CD8-positive, alpha-beta memory T cell (primary cell): ENCODE measurements at regions not wholly inside any gene's neighbourhood (a gene's known extent, or its start where the extent isn't known, plus 50 kb on each side); places are given as distances from the start of the nearest gene placed in this dataset.

ENCODE experiments used
- CTCF ChIA-PET: fragments of 350-600 bp; sonication (Branson Sonifier 250); formaldehyde crosslinking; loops from one replicate; lab custom pipeline; 2021; ENCODE audit warnings: antibody characterized with exemption; lab: Charles Lee
- POLR2A ChIA-PET: fragments of 350-600 bp; sonication (Branson Sonifier 250); formaldehyde crosslinking; loops from one replicate; lab custom pipeline; 2021; ENCODE audit warnings: antibody characterized with exemption; lab: Charles Lee
- DNase-seq, 5 donors: peaks; one replicate each; pipeline versions ENCODE4 v3.0.0 to v3.0.0-alpha.2; 2020 to 2022; ENCODE audit warnings: mixed read lengths in 1 of 5
- H3K27ac ChIP-seq: one replicate; pipeline ENCODE4 v1.7.0; 2013; ENCODE audit warnings: low read depth, mild to moderate bottlenecking, low read length, moderate library complexity
- H3K27me3 ChIP-seq: 2 replicates; pipeline ENCODE4 v1.7.0; 2013; ENCODE audit warnings: low read length, mild to moderate bottlenecking; ENCODE audit not compliant: insufficient read depth, poor library complexity, severe bottlenecking
- H3K36me3 ChIP-seq: 2 replicates; pipeline ENCODE4 v1.7.0; 2013; ENCODE audit warnings: mild to moderate bottlenecking, low read length, moderate library complexity; ENCODE audit not compliant: insufficient read depth
- H3K4me1 ChIP-seq: 2 replicates; pipeline ENCODE4 v1.7.0; 2013; ENCODE audit warnings: mild to moderate bottlenecking, low read length, moderate library complexity; ENCODE audit not compliant: insufficient read depth
- H3K4me3 ChIP-seq: 2 replicates; pipeline ENCODE4 v1.7.0; 2013; ENCODE audit warnings: mild to moderate bottlenecking, low read length
- H3K9me3 ChIP-seq: 2 replicates; pipeline ENCODE4 v1.7.0; 2013; ENCODE audit warnings: mild to moderate bottlenecking, low read length
- H3K27ac Mint-ChIP-seq, 8 donors: one replicate each; pipeline ENCODE4 v1.8.0; 2020 to 2021; ENCODE audit warnings: mixed read lengths in 8 of 8, mild to moderate bottlenecking in 6 of 8, inconsistent platforms in 3 of 8, moderate library complexity in 3 of 8
- H3K27me3 Mint-ChIP-seq, 2 donors: one replicate each; pipeline ENCODE4 v1.8.0; 2020 to 2021; ENCODE audit warnings: mixed read lengths in 2 of 2, mild to moderate bottlenecking in 1 of 2, moderate library complexity in 1 of 2
- H3K36me3 Mint-ChIP-seq, 3 donors: one replicate each; pipeline ENCODE4 v1.8.0; 2020 to 2021; ENCODE audit warnings: mixed read lengths in 3 of 3, inconsistent platforms in 1 of 3, mild to moderate bottlenecking in 1 of 3
- H3K4me1 Mint-ChIP-seq, 3 donors: one replicate each; pipeline ENCODE4 v1.8.0; 2020 to 2021; ENCODE audit warnings: mixed read lengths in 3 of 3, inconsistent platforms in 1 of 3, mild to moderate bottlenecking in 1 of 3
- H3K4me3 Mint-ChIP-seq, 7 donors: one replicate each; pipeline ENCODE4 v1.8.0; 2020 to 2021; ENCODE audit warnings: mixed read lengths in 7 of 7, mild to moderate bottlenecking in 6 of 7, moderate library complexity in 4 of 7, inconsistent platforms in 2 of 7
- H3K9me3 Mint-ChIP-seq, 5 donors: one replicate each; pipeline ENCODE4 v1.8.0; 2020 to 2022; ENCODE audit warnings: mixed read lengths in 5 of 5, mild to moderate bottlenecking in 3 of 5, moderate library complexity in 2 of 5, inconsistent platforms in 1 of 5

DNA sequence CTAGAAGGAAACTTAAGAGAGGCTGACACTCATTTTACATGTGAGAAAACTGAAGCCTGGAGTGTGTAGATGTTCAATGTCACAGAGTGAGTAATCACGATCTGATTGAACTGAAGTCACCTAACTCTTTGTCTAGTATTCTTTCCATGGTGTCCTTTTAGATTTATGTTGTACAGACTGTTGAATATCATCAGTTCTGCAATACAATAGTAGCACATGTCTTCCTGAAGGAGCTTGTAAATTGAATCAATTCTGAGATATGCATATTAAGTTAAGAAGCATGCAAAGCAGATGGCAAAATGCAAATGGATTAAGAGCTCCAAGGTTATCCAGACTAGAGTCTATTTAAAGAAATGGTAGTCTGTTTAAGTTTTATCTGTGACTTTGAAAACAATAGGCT is 484.9 kb upstream of the CRIM1 start:
- no peaks in the 10 kb centered on the region for H3K36me3 ChIP-seq
- ChIA-PET POLR2A (no interaction called here), CTCF (interaction anchor here (1.4 kb wide), 1 partner anchor 31 kb away, joined by 3 read pairs; no protein-coding TSS in a partner anchor)
- Mint-ChIP-seq H3K36me3 (no peaks in the 10 kb centered on the region), H3K4me1 (no peaks in the 10 kb centered on the region), H3K9me3 (no peaks in the 10 kb centered on the region), H3K27me3 (peaks cover 3 to 10% of the 10 kb centered on the region in 2 donors), H3K27ac (no peak overlapping the region), H3K4me3 (no peak overlapping the region)
- DNase-seq, result no peak
- H3K4me3 ChIP-seq, result no peak overlapping the region
- H3K27me3 ChIP-seq, result no peaks in the 10 kb centered on the region
- no peaks in the 10 kb centered on the region for H3K9me3 ChIP-seq
- H3K27ac ChIP-seq, result no peak overlapping the region
- no peaks in the 10 kb centered on the region for H3K4me1 ChIP-seq

DNA sequence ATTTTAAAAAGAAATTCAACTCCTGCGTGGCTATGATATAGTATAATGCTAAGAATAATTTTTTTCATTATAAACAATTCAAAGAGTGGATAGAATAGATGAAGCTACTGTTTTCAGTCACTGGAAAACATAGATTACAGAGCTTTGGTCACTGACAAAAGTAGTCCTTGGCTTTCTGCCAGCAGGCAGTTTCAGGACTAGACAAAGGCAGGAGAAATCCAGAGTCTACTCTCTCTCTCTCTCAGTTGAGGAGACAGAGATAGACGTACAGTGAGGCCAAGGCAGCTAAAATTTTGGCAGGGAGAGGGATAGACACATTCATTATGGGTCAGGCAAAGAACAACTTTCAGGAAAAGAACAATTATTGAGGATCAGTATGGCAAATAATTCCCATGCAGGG is 491.4 kb upstream of the CRIM1 start:
- Histone ChIP-seq H3K4me3 (no peak overlapping the region), H3K9me3 (no peaks in the 10 kb centered on the region), H3K4me1 (no peaks in the 10 kb centered on the region), H3K27me3 (no peaks in the 10 kb centered on the region), H3K27ac (no peak overlapping the region), H3K36me3 (no peaks in the 10 kb centered on the region)
- ChIA-PET CTCF (no interaction called here), POLR2A (no interaction called here)
- no peak overlapping the region for H3K4me3 Mint-ChIP-seq
- no peaks in the 10 kb centered on the region for H3K9me3 Mint-ChIP-seq
- H3K27me3 Mint-ChIP-seq, result peaks cover 11 to 41% of the 10 kb centered on the region in 2 donors
- no peaks in the 10 kb centered on the region for H3K4me1 Mint-ChIP-seq
- no peak overlapping the region for H3K27ac Mint-ChIP-seq
- no peaks in the 10 kb centered on the region for H3K36me3 Mint-ChIP-seq
- no peak for DNase-seq

DNA sequence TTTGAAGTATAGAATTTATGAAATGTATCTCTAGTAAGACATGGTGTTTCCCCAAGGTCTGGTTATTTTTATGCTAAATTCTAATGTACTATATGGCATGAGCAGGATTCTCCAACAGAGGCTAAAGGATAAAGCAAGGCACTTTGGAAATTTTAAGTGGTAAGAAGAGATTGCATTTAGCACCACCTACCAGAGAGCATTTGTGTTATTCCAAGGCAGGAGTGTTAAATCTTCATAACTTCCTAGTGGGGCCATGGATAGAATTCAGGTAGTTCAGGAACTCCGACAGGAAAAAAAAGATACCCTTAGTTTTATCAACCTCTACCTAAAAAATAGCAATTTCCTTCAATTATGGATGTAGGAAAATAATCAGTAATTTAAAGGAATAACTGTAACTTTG is 497.4 kb upstream of the CRIM1 start:
- CTCF ChIA-PET, result no interaction called here
- no peak overlapping the region for H3K4me3 Mint-ChIP-seq
- Histone ChIP-seq H3K36me3 (no peaks in the 10 kb centered on the region), H3K27me3 (no peaks in the 10 kb centered on the region), H3K4me1 (no peaks in the 10 kb centered on the region), H3K27ac (no peak overlapping the region), H3K4me3 (no peak overlapping the region), H3K9me3 (no peaks in the 10 kb centered on the region)
- H3K27ac Mint-ChIP-seq, result no peak overlapping the region
- POLR2A ChIA-PET, result no interaction called here
- H3K9me3 Mint-ChIP-seq, result no peaks in the 10 kb centered on the region
- no peak for DNase-seq
- no peaks in the 10 kb centered on the region for H3K4me1 Mint-ChIP-seq
- peaks cover 11 to 31% of the 10 kb centered on the region in 2 donors for H3K27me3 Mint-ChIP-seq
- H3K36me3 Mint-ChIP-seq, result no peaks in the 10 kb centered on the region

DNA sequence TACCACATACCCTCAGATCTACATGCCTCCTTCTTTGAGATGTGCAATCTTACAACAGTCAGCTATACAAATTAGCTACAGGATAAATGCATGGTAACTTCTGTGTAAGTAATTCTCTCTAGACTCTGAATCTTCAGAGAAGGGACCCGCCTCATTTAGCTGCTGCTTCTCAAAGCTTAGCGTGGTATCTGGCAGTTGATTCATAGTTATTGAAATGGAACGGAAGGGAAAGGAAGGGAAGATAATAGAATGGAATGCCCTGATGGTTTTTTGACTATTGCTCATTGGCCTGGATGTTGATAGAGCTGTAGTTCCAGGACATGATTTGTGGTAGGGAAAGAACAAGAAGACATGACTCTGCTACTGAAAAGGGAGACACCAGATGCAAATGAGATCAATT is 498.1 kb upstream of the CRIM1 start:
- H3K36me3 Mint-ChIP-seq, result no peaks in the 10 kb centered on the region
- Histone ChIP-seq H3K9me3 (no peaks in the 10 kb centered on the region), H3K27me3 (no peaks in the 10 kb centered on the region), H3K27ac (no peak overlapping the region), H3K4me3 (no peak overlapping the region), H3K36me3 (no peaks in the 10 kb centered on the region), H3K4me1 (no peaks in the 10 kb centered on the region)
- H3K4me3 Mint-ChIP-seq, result no peak overlapping the region
- ChIA-PET POLR2A (no interaction called here), CTCF (no interaction called here)
- H3K9me3 Mint-ChIP-seq, result no peaks in the 10 kb centered on the region
- no peak for DNase-seq
- no peaks in the 10 kb centered on the region for H3K4me1 Mint-ChIP-seq
- H3K27me3 Mint-ChIP-seq, result peaks cover 11 to 28% of the 10 kb centered on the region in 2 donors
- H3K27ac Mint-ChIP-seq, result no peak overlapping the region

DNA sequence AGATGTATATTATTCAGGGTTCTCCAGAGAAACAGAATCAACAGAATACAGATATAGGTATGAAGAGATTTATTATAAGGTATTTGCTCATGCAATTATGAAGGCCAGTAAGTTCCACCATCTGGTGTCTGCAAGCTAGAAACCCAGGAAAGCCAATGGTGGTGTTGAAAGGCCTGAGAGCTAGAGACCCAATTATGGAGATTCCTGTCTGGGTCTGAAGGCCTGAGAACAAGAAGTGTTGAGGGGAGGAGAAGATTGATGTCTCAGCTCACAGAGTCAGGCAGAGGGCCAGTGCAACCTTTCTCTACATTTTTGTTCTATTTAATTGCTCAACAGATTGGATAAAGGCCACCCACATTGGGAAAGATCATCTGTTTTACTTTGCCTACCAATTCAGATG is 524.2 kb upstream of the CRIM1 start:
- H3K27ac ChIP-seq, result no peak overlapping the region
- POLR2A ChIA-PET, result no interaction called here
- CTCF ChIA-PET, result no interaction called here
- H3K9me3 ChIP-seq, result no peaks in the 10 kb centered on the region
- H3K36me3 ChIP-seq, result no peaks in the 10 kb centered on the region
- no peak overlapping the region for H3K4me3 ChIP-seq
- H3K4me1 ChIP-seq, result no peaks in the 10 kb centered on the region
- no peak overlapping the region for H3K4me3 Mint-ChIP-seq
- no peaks in the 10 kb centered on the region for H3K9me3 Mint-ChIP-seq
- H3K27ac Mint-ChIP-seq, result no peak overlapping the region
- no peaks in the 10 kb centered on the region for H3K27me3 ChIP-seq
- no peaks in the 10 kb centered on the region for H3K4me1 Mint-ChIP-seq
- H3K27me3 Mint-ChIP-seq, result peaks cover 2 to 19% of the 10 kb centered on the region in 2 donors
- H3K36me3 Mint-ChIP-seq, result no peaks in the 10 kb centered on the region
- DNase-seq, result no peak

DNA sequence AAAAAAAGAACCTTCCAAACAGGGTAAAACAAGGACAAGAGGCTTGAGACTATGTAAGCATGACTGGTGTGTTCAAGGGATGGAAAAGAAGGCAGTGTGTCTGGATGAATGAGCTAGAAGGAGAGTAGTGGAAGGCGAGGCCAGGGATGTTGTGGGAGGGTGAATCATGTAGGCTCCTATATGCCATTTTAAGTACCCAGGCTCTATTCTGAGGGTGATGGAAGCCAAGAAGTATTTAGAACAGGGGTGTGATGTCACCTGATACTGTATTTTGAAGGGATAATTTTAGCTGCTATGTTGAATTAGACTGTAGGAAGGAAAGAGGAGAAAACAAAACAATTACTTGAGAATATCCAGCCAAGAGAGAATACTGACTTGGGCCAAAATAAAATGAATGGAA is 524.7 kb upstream of the CRIM1 start:
- Mint-ChIP-seq H3K9me3 (no peaks in the 10 kb centered on the region), H3K4me1 (no peaks in the 10 kb centered on the region), H3K4me3 (no peak overlapping the region), H3K36me3 (no peaks in the 10 kb centered on the region), H3K27me3 (peaks cover 2 to 19% of the 10 kb centered on the region in 2 donors), H3K27ac (no peak overlapping the region)
- Histone ChIP-seq H3K36me3 (no peaks in the 10 kb centered on the region), H3K27ac (no peak overlapping the region), H3K4me1 (no peaks in the 10 kb centered on the region), H3K27me3 (no peaks in the 10 kb centered on the region), H3K9me3 (no peaks in the 10 kb centered on the region), H3K4me3 (no peak overlapping the region)
- no peak for DNase-seq
- CTCF ChIA-PET, result no interaction called here
- POLR2A ChIA-PET, result no interaction called here

DNA sequence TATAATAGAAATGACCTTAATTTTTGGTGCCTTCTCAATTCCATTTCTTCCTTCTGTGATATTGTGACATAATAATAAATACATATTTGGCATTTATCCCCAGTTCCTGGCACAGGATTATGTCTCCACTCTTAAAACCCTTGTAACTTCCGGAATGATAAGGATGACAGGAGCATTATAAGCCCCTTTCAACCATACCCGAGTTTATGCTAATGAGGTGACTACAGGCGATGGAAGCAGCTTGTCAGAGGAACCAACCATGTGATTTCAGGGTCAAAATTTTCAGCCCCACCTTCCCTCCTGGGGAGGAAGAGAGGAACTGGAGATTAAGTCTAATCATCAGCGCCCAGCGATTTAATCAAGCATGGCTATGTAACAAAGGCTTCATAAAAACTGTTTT is 528.5 kb upstream of the CRIM1 start:
- Mint-ChIP-seq H3K4me1 (no peaks in the 10 kb centered on the region), H3K4me3 (no peak overlapping the region), H3K9me3 (no peaks in the 10 kb centered on the region), H3K36me3 (no peaks in the 10 kb centered on the region), H3K27ac (no peak overlapping the region), H3K27me3 (peaks cover 2 to 22% of the 10 kb centered on the region in 2 donors)
- Histone ChIP-seq H3K4me1 (no peaks in the 10 kb centered on the region), H3K36me3 (no peaks in the 10 kb centered on the region), H3K27me3 (no peaks in the 10 kb centered on the region), H3K27ac (no peak overlapping the region), H3K9me3 (no peaks in the 10 kb centered on the region), H3K4me3 (no peak overlapping the region)
- CTCF ChIA-PET, result no interaction called here
- POLR2A ChIA-PET, result no interaction called here
- no peak for DNase-seq

DNA sequence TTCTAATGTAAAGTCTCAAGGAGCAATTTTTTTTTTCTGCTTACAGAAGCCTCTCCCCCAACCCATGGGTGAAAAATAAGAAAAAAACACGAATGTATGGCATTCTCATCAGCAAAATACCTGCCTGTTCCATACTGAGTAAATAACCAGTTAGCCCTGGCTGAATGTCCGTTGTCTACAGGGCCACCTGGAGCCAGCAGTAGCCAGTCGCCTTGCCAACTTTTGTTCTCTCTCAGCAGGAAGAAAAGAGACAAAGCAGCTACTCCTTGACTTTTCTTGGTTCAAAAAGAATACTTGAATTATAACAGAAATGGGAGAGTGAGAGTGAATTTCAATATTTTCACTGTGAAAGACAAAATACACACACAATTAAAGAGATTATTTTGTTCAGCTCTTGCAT is 532.9 kb upstream of the CRIM1 start:
- Mint-ChIP-seq H3K9me3 (no peaks in the 10 kb centered on the region), H3K27me3 (peaks cover 6 to 16% of the 10 kb centered on the region in 2 donors), H3K4me3 (no peak overlapping the region), H3K27ac (no peak overlapping the region), H3K4me1 (no peaks in the 10 kb centered on the region), H3K36me3 (no peaks in the 10 kb centered on the region)
- Histone ChIP-seq H3K9me3 (no peaks in the 10 kb centered on the region), H3K4me1 (no peaks in the 10 kb centered on the region), H3K4me3 (no peak overlapping the region), H3K36me3 (no peaks in the 10 kb centered on the region), H3K27me3 (no peaks in the 10 kb centered on the region), H3K27ac (no peak overlapping the region)
- ChIA-PET POLR2A (no interaction called here), CTCF (no interaction called here)
- no peak for DNase-seq

DNA sequence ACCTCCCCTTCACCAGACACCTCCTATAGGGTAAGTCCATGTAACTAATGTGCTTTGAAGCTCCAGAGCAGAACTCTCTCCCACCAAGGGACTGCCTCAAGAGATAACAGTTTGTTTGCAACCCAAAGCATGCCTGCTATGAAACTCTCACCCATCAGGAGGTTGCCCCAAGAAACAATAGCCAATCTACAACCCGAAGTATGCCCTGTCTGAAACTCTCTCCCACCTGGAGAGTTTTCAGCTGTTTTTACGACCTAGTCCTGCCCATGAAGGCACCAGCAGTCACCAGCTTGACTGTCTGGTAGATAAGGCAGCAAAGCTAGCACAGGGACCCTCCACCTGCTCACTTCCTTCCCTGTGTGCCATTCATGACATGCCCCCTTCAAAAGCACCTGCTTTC is 533.9 kb upstream of the CRIM1 start:
- Mint-ChIP-seq H3K27me3 (peaks cover 7 to 10% of the 10 kb centered on the region in 2 donors), H3K4me3 (no peak overlapping the region), H3K27ac (no peak overlapping the region), H3K9me3 (no peaks in the 10 kb centered on the region), H3K36me3 (no peaks in the 10 kb centered on the region), H3K4me1 (no peaks in the 10 kb centered on the region)
- no peak overlapping the region for H3K4me3 ChIP-seq
- no peak overlapping the region for H3K27ac ChIP-seq
- ChIA-PET CTCF (no interaction called here), POLR2A (no interaction called here)
- H3K27me3 ChIP-seq, result no peaks in the 10 kb centered on the region
- no peaks in the 10 kb centered on the region for H3K9me3 ChIP-seq
- H3K4me1 ChIP-seq, result no peaks in the 10 kb centered on the region
- H3K36me3 ChIP-seq, result no peaks in the 10 kb centered on the region
- no peak for DNase-seq
